H1 (cell line): ENCODE measurements at regions not wholly inside any gene's neighbourhood (a gene's known extent, or its start where the extent isn't known, plus 50 kb on each side); places are given as distances from the start of the nearest gene placed in this dataset.

Experiments used
- CTCF ChIA-PET: fragments of 300-600 bp; sonication (Branson Sonifier 250); formaldehyde crosslinking; loops from one replicate; lab custom pipeline; 2021; ENCODE audit not compliant: partially characterized antibody; lab: Charles Lee
- POLR2A ChIA-PET: fragments of 300-600 bp; sonication (Branson Sonifier 250); formaldehyde crosslinking; loops from one replicate; lab custom pipeline; 2021; ENCODE audit warnings: inconsistent platforms; ENCODE audit not compliant: partially characterized antibody; lab: Charles Lee
- DNase-seq, 2 experiments: peaks; one replicate each; pipeline versions ENCODE4 v3.0.0 to v3.0.0-alpha.2; 2010 to 2022; ENCODE audit warnings: low spot score in 2 of 2, low read depth in 1 of 2, mixed read lengths in 1 of 2
- FAIRE-seq: peaks from 2 replicates; lab custom pipeline; 2011; peaks lifted over from hg19 to GRCh38; lab: Jason Lieb, UNC
- H2AFZ ChIP-seq: 2 replicates; pipeline ENCODE4 v1.8.1; 2012; ENCODE audit warnings: low read length, inconsistent platforms
- H2AK5ac ChIP-seq: 2 replicates; pipeline ENCODE4 v1.6.1; 2013; ENCODE audit warnings: low read depth, low read length
- H2BK120ac ChIP-seq: replicated peaks from 2 replicates; pipeline ENCODE3; 2013; ENCODE audit warnings: low read depth, low read length, inconsistent platforms
- H2BK12ac ChIP-seq: 2 replicates; pipeline ENCODE4 v1.6.1; 2013; ENCODE audit warnings: low read depth, low read length
- H2BK15ac ChIP-seq: 2 replicates; pipeline ENCODE4 v1.6.1; 2013; ENCODE audit warnings: low read length
- H2BK20ac ChIP-seq: 2 replicates; pipeline ENCODE4 v1.6.1; 2013; ENCODE audit warnings: low read length
- H2BK5ac ChIP-seq: 2 replicates; pipeline ENCODE4 v1.6.1; 2013; ENCODE audit warnings: low read depth, low read length
- H3K14ac ChIP-seq: 2 replicates; pipeline ENCODE4 v1.6.1; 2013; ENCODE audit warnings: inconsistent platforms; ENCODE audit not compliant: insufficient read length
- H3K18ac ChIP-seq: 2 replicates; pipeline ENCODE4 v1.6.1; 2013; ENCODE audit warnings: low read length; ENCODE audit errors: extremely low read depth
- H3K23ac ChIP-seq: 2 replicates; pipeline ENCODE4 v1.6.1; 2013; ENCODE audit warnings: inconsistent platforms; ENCODE audit not compliant: insufficient read length
- H3K23me2 ChIP-seq: 2 replicates; pipeline ENCODE4 v1.6.1; 2013; ENCODE audit warnings: low read depth, low read length
- H3K27ac ChIP-seq: 2 replicates; pipeline ENCODE4 v1.6.1; 2011; ENCODE audit warnings: low read depth, low read length, inconsistent platforms
- H3K27me3 ChIP-seq, 4 experiments: replicated peaks in 1 of 4; 1 replicate in 1 of 4; 2 replicates in 3 of 4; pipeline versions ENCODE4 v1.6.1 to v1.8.1; 2011 to 2013; ENCODE audit warnings: low read length in 3 of 4, mild to moderate bottlenecking in 3 of 4, inconsistent platforms in 2 of 4, mixed read lengths in 2 of 4, moderate library complexity in 1 of 4; ENCODE audit not compliant: control insufficient read depth in 3 of 4, insufficient read depth in 3 of 4; ENCODE audit errors: extremely low read depth in 1 of 4
- H3K36me3 ChIP-seq, 4 experiments: 2 replicates each; pipeline versions ENCODE4 v1.6.1 to v1.8.1; 2011 to 2013; ENCODE audit warnings: mild to moderate bottlenecking in 4 of 4, low read length in 3 of 4, moderate library complexity in 2 of 4, control low read depth in 1 of 4, inconsistent platforms in 1 of 4; ENCODE audit not compliant: insufficient read depth in 4 of 4, control insufficient read depth in 2 of 4
- H3K4ac ChIP-seq: replicated peaks from 2 replicates; pipeline ENCODE3; 2013; ENCODE audit warnings: low read length, low read depth, mixed read lengths, inconsistent platforms; ENCODE audit not compliant: insufficient read length
- H3K4me1 ChIP-seq, 4 experiments: replicated peaks in 1 of 4; 1 replicate in 1 of 4; 2 replicates in 3 of 4; pipeline versions ENCODE4 v1.6.1 to v1.8.1; 2011 to 2013; ENCODE audit warnings: low read length in 3 of 4, inconsistent platforms in 2 of 4, mixed read lengths in 1 of 4; ENCODE audit not compliant: insufficient read depth in 4 of 4, control insufficient read depth in 3 of 4
- H3K4me2 ChIP-seq, 2 experiments: 2 replicates each; pipeline versions ENCODE4 v1.6.1 to v1.8.1; 2011 to 2013; ENCODE audit warnings: low read depth in 2 of 2, low read length in 2 of 2, control low read depth in 1 of 2, inconsistent platforms in 1 of 2, mild to moderate bottlenecking in 1 of 2; ENCODE audit not compliant: insufficient read depth in 1 of 2
- H3K4me3 ChIP-seq, 4 experiments: fragments of 200-600, 300-600 bp in 1 of 4; sonication (generic), shearing (Covaris generic), sonication (Bioruptor Twin) in 1 of 4; 2 replicates each; pipeline versions ENCODE4 v1.5.1 to v1.8.1; 2011 to 2016; ENCODE audit warnings: low read length in 4 of 4, low read depth in 3 of 4, control low read depth in 2 of 4, inconsistent platforms in 2 of 4, mild to moderate bottlenecking in 2 of 4, mixed read lengths in 1 of 4, moderate library complexity in 1 of 4; ENCODE audit not compliant: insufficient read depth in 2 of 4; ENCODE audit errors: extremely low read depth in 1 of 4
- H3K56ac ChIP-seq: replicated peaks from 2 replicates; pipeline ENCODE3; 2013; ENCODE audit warnings: low read depth, mild to moderate bottlenecking, mixed read lengths, low read length, inconsistent platforms; ENCODE audit not compliant: insufficient read length
- H3K79me1 ChIP-seq: 2 replicates; pipeline ENCODE4 v1.6.1; 2013; ENCODE audit warnings: low read depth, low read length, control low read depth
- H3K79me2 ChIP-seq, 2 experiments: 2 replicates each; pipeline versions ENCODE4 v1.6.1 to v1.8.1; 2012 to 2013; ENCODE audit warnings: low read length in 2 of 2, mild to moderate bottlenecking in 2 of 2, inconsistent platforms in 1 of 2; ENCODE audit not compliant: insufficient read depth in 2 of 2, control insufficient read depth in 1 of 2
- H3K9ac ChIP-seq, 4 experiments: replicated peaks in 1 of 4; 1 replicate in 1 of 4; 2 replicates in 3 of 4; pipeline versions ENCODE4 v1.6.1 to v1.8.1; 2011 to 2013; ENCODE audit warnings: low read depth in 3 of 4, low read length in 3 of 4, control low read depth in 2 of 4, mild to moderate bottlenecking in 2 of 4, moderate library complexity in 2 of 4, inconsistent platforms in 1 of 4; ENCODE audit errors: extremely low read depth in 1 of 4
- H3K9me3 ChIP-seq, 2 experiments: 2 replicates each; pipeline versions ENCODE4 v1.6.1 to v1.8.1; 2012 to 2013; ENCODE audit warnings: mild to moderate bottlenecking in 2 of 2, moderate library complexity in 2 of 2, control low read depth in 1 of 2, inconsistent platforms in 1 of 2, low read depth in 1 of 2, low read length in 1 of 2, mixed read lengths in 1 of 2; ENCODE audit not compliant: insufficient read depth in 2 of 2
- H4K20me1 ChIP-seq, 2 experiments: replicated peaks in 1 of 2; 2 replicates each; pipeline versions ENCODE3 to v1.8.1; 2011 to 2013; ENCODE audit warnings: inconsistent platforms in 2 of 2, low read length in 2 of 2, mild to moderate bottlenecking in 1 of 2; ENCODE audit not compliant: insufficient read depth in 2 of 2, control insufficient read depth in 1 of 2
- H4K5ac ChIP-seq: 2 replicates; pipeline ENCODE4 v1.6.1; 2013; ENCODE audit warnings: low read length, low read depth, mixed read lengths, inconsistent platforms; ENCODE audit not compliant: insufficient read length
- H4K8ac ChIP-seq: 2 replicates; pipeline ENCODE4 v1.8.0; 2013; ENCODE audit warnings: mild to moderate bottlenecking, moderate library complexity, low read length, inconsistent platforms; ENCODE audit not compliant: insufficient read depth; ENCODE audit errors: extremely low read depth
- H4K91ac ChIP-seq: replicated peaks from 2 replicates; pipeline ENCODE3; 2013; ENCODE audit warnings: low read length, mixed read lengths, inconsistent platforms; ENCODE audit not compliant: insufficient read length
- CHD2 ChIP-seq: IDR thresholded peaks from 2 replicates; pipeline ENCODE4 v1.6.1; 2012; ENCODE audit warnings: low read length, improper control_type of control experiment
- WGBS, 2 experiments: shearing (Covaris generic) in 1 of 2; methylation state at CpG; one replicate each; pipeline versions ENCODE4 v1.1.6 to v1.1.7; 2013 to 2015; ENCODE audit warnings: low lambda C conversion rate in 2 of 2, mixed read lengths in 2 of 2, inconsistent platforms in 1 of 2, low coverage in 1 of 2, missing lambda C conversion rate in 1 of 2; ENCODE audit not compliant: insufficient replicate concordance in 2 of 2, insufficient coverage in 1 of 2, insufficient read length in 1 of 2; ENCODE audit errors: extremely low coverage in 1 of 2, missing lambda C conversion rate in 1 of 2; 5-methylcytosine and 5-hydroxymethylcytosine counted together

GRCh38 chrX:8914681-8915080, 113.5 kb upstream of the FAM9A start:
- TF ChIP-seq CHD2 = no peak

More at GRCh38 chrX:8914681-8915080, 113.5 kb upstream of the FAM9A start:
- Histone ChIP-seq H2BK5ac (no peak overlapping the region), H2BK12ac (no peak overlapping the region), H3K4me2 (no peak overlapping the region), H4K20me1 (no peaks in the 10 kb centered on the region), H3K79me2 (no peaks in the 10 kb centered on the region), H3K9me3 (no peaks in the 10 kb centered on the region), H3K79me1 (no peaks in the 10 kb centered on the region), H2BK120ac (no peak overlapping the region), H3K36me3 (no peaks in the 10 kb centered on the region), H2AK5ac (no peak overlapping the region), H3K4me3 (no peak overlapping the region), H3K27ac (no peak overlapping the region), H3K18ac (no peak overlapping the region), H4K91ac (no peak overlapping the region), H3K4ac (no peak overlapping the region), H2BK15ac (no peak overlapping the region), H3K27me3 (no peaks in the 10 kb centered on the region), H2BK20ac (no peak overlapping the region), H2AFZ (no peak overlapping the region), H3K9ac (no peak overlapping the region), H3K14ac (no peak overlapping the region), H3K23me2 (no peaks in the 10 kb centered on the region), H3K56ac (no peak overlapping the region), H3K23ac (no peak overlapping the region), H3K4me1 (no peaks in the 10 kb centered on the region), H4K8ac (no peak overlapping the region), H4K5ac (no peak overlapping the region)
- WGBS, 2 experiments = 85% methylated on average over 4 of the region's 4 CpGs; no CpG with 5 or more reads in 1 of the 2 experiments
- FAIRE-seq = no peak
- DNase-seq = no peak
- CTCF ChIA-PET = no interaction called here
- POLR2A ChIA-PET = no interaction called here
